HFFc6 (cell line): ENCODE measurements at regions not wholly inside any gene's neighbourhood (a gene's known extent, or its start where the extent isn't known, plus 50 kb on each side); places are given as distances from the start of the nearest gene placed in this dataset.

ENCODE experiments used
- DNase-seq: peaks from one replicate; pipeline ENCODE4 v3.0.0-alpha.2; 2018
- H3K27ac Mint-ChIP-seq: 2 replicates; pipeline ENCODE4 v1.8.0; 2020; ENCODE audit warnings: mild to moderate bottlenecking, mixed read lengths
- H3K27me3 Mint-ChIP-seq: 2 replicates; pipeline ENCODE4 v1.8.0; 2021; ENCODE audit warnings: mild to moderate bottlenecking, moderate library complexity, mixed read lengths; ENCODE audit not compliant: insufficient read depth
- H3K36me3 Mint-ChIP-seq: 2 replicates; pipeline ENCODE4 v1.8.0; 2021; ENCODE audit warnings: low read depth, mixed read lengths
- H3K4me1 Mint-ChIP-seq: 2 replicates; pipeline ENCODE4 v1.8.0; 2020; ENCODE audit warnings: low read depth, mixed read lengths
- H3K4me3 Mint-ChIP-seq: 2 replicates; pipeline ENCODE4 v1.8.0; 2020; ENCODE audit warnings: mild to moderate bottlenecking, moderate library complexity, mixed read lengths
- H3K9me3 Mint-ChIP-seq: 2 replicates; pipeline ENCODE4 v1.8.0; 2020; ENCODE audit warnings: mild to moderate bottlenecking, mixed read lengths
- TF ChIP-seq, protein P1 (sequence below): fragments of 200-600 bp; sonication (generic); IDR thresholded peaks from 2 replicates; pipeline ENCODE4 v1.5.0; 2021; ENCODE audit warnings: antibody characterized with exemption, mild to moderate bottlenecking

DNA sequence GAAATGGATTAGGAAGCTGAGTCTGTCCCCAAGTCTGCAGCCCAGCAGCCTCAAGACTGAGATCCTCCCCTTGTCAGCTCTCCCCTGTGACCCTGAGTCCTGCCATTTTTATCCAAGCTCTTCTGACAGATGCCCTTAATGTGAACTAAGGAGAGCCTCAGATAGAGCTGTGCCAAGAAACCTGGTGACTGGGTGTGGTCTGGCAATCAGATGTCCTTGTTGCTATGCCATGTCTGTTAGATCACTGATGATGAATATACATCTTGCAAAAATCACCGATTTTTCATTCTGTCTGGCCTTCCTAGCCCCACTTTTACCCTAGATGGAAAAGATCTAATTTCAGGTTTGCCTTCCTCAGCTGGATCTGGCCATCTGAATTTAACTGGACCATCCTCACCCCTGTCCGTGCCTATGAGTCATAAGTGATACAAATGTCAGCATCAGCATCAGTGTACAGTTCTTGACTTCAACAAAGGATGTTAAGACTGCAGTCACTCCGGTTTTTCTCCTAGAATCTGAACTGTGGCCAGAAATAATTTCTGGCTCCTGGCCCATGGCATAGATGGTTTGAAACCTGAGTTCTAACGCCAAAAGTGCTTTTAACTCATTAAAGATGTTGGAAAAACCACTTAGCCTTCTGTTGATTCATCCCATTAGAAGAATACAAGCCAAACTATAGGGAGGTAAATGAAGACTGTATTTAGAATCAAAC, 61.2 kb upstream of the GRIP1 start:
- H3K36me3 Mint-ChIP-seq: no peaks in the 10 kb centered on the region
- H3K27ac Mint-ChIP-seq: no peak overlapping the region
- no peaks in the 10 kb centered on the region; the same call in none of the 2 replicates for H3K27me3 Mint-ChIP-seq
- no peak for DNase-seq
- H3K4me1 Mint-ChIP-seq: no peaks in the 10 kb centered on the region
- TF ChIP-seq, protein P1, sequence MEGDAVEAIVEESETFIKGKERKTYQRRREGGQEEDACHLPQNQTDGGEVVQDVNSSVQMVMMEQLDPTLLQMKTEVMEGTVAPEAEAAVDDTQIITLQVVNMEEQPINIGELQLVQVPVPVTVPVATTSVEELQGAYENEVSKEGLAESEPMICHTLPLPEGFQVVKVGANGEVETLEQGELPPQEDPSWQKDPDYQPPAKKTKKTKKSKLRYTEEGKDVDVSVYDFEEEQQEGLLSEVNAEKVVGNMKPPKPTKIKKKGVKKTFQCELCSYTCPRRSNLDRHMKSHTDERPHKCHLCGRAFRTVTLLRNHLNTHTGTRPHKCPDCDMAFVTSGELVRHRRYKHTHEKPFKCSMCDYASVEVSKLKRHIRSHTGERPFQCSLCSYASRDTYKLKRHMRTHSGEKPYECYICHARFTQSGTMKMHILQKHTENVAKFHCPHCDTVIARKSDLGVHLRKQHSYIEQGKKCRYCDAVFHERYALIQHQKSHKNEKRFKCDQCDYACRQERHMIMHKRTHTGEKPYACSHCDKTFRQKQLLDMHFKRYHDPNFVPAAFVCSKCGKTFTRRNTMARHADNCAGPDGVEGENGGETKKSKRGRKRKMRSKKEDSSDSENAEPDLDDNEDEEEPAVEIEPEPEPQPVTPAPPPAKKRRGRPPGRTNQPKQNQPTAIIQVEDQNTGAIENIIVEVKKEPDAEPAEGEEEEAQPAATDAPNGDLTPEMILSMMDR: no peak
- H3K9me3 Mint-ChIP-seq: peaks cover 6% of the 10 kb centered on the region
- no peak overlapping the region for H3K4me3 Mint-ChIP-seq

DNA sequence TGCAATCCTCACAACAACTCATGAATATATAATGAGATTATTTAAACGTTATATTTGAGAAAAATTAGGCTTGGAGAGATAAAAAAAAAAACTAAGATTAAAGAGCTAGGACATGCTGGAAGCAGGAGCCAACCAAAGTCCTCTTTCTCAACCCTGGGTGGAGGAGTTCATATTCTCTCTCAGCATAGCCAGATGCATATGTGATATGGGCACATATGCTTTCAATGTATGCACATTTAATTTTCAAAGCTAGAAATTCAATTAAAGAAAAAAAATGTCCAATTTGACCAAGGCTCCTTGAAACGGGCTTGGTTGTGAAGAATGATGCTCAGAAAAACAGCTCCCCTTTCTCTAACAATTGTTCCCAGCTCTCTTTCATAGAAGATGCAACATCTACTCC, 61.9 kb upstream of the GRIP1 start:
- Mint-ChIP-seq H3K27me3 (no peaks in the 10 kb centered on the region; the same call in none of the 2 replicates), H3K9me3 (peaks cover 6% of the 10 kb centered on the region), H3K36me3 (no peaks in the 10 kb centered on the region), H3K4me3 (no peak overlapping the region), H3K4me1 (no peaks in the 10 kb centered on the region), H3K27ac (no peak overlapping the region)
- no peak for DNase-seq
- TF ChIP-seq, protein P1: no peak

DNA sequence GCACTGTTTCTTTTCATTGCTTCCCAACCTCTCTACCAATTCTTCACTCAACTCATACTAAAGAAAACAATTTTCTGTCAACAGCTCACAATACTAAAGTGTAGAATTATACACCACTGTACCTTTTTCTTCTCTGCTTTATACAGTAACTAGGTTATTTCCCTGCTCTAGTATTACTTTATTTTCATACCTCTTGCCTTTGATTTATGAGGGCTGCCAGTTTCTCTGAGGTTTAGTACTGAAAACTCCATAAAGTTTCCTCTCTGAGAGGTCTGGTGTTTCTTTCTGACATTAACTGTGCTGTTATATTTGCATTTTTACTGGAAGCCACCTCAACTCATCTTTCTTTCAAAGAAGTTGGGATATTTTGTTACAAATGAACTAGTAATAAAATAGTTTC, 63.0 kb upstream of the GRIP1 start:
- Mint-ChIP-seq H3K4me1 (no peaks in the 10 kb centered on the region), H3K27ac (no peak overlapping the region), H3K36me3 (no peaks in the 10 kb centered on the region), H3K9me3 (peaks cover 6% of the 10 kb centered on the region), H3K4me3 (no peak overlapping the region), H3K27me3 (no peaks in the 10 kb centered on the region; the same call in 1 of the 2 replicates)
- DNase-seq: no peak
- TF ChIP-seq, protein P1: no peak

DNA sequence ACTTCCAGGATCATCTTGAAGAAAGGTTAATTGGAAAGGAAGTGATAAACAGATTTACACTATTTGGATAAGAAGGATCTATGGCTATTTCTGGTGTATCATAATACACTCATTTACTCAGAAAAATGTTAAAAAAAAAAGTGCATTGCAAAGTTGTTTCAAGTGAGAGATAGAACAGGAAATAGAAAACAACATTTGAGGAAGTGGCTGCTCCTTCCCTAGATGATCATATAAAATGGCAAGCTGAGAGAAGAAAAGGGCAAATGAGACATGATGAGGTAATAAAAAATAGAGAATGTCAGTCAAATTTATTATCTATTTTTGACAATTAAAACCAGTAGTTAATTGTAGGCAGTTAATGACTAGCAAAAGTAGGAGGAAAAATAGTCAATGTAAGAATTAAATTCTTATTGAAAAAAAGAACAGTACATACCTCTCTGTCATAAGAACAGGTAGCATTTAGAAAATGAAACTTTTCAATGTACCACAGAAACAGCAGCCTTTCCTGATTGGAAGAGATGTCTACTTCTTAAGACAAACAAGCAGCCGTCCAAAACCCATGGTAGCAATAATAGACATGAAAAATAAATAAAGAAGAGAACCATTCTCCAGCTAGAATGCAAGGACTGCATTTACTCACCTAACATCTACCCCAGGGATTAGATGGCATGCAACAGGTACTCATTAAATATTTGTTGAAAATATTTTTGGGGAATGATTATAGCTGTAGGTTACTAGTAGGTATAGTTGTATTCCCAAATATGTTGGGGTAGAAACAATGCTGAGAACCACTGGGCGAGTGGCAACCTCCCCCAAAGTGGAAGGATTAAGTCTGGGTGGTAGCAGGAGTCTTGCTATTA, 63.9 kb upstream of the GRIP1 start:
- Mint-ChIP-seq H3K9me3 (peaks cover 2% of the 10 kb centered on the region), H3K27me3 (no peaks in the 10 kb centered on the region; the same call in 1 of the 2 replicates), H3K27ac (no peak overlapping the region), H3K36me3 (no peaks in the 10 kb centered on the region), H3K4me3 (no peak overlapping the region), H3K4me1 (no peaks in the 10 kb centered on the region)
- no peak for DNase-seq
- TF ChIP-seq, protein P1: no peak

DNA sequence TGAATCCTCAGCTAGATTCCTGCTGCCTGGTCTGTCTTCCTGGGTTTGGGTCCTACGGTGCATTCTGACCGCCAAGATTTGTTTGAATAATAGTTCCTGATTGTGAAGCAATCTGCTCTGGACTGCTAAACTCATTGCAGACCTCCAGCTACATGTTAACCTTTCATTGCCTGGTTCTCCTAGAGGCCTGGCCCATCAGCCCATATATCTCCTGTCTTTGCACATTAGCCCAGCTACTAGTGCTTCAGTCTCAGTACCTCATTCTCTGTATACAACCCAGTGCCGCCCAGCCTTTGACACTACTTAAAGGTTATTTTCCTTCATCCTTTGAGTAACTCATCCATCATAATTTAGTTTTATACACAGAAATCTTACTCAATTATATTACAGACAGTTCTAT, 65.6 kb upstream of the GRIP1 start:
- Mint-ChIP-seq H3K9me3 (no peaks in the 10 kb centered on the region), H3K4me3 (no peak overlapping the region), H3K27me3 (no peaks in the 10 kb centered on the region; the same call in 1 of the 2 replicates), H3K27ac (no peak overlapping the region), H3K36me3 (no peaks in the 10 kb centered on the region), H3K4me1 (no peaks in the 10 kb centered on the region)
- no peak for DNase-seq
- TF ChIP-seq, protein P1: no peak
